Gastrocnemius medialis (tissue), 4 donors: ENCODE measurements at regions not wholly inside any gene's neighbourhood (a gene's known extent, or its start where the extent isn't known, plus 50 kb on each side); places are given as distances from the start of the nearest gene placed in this dataset.

ENCODE experiments used
- ATAC-seq, 2 donors: fragments of 150-250 bp; one replicate each; pipeline ENCODE4 v1.9.1; 2016
- DNase-seq, 2 donors: peaks; one replicate each; pipeline ENCODE4 v3.0.0-alpha.2; 2019
- H3K27ac ChIP-seq, 4 donors: fragments of 200-600 bp; sonication (generic); 1 replicate in 1 of 4; 2 replicates in 3 of 4; pipeline ENCODE4 v1.5.1; 2016 to 2018; ENCODE audit warnings: mild to moderate bottlenecking in 2 of 4, moderate library complexity in 1 of 4
- H3K27me3 ChIP-seq, 3 donors: fragments of 200-600 bp; sonication (generic) in 2 of 3; 1 replicate in 1 of 3; 2 replicates in 2 of 3; pipeline versions ENCODE4 v1.5.1 to v1.6.0; 2016 to 2019; ENCODE audit warnings: mild to moderate bottlenecking in 1 of 3, moderate library complexity in 1 of 3
- H3K36me3 ChIP-seq, 2 donors: fragments of 200-600 bp; sonication (generic) in 1 of 2; one replicate each; pipeline ENCODE4 v1.5.1; 2017 to 2018
- H3K4me1 ChIP-seq, 2 donors: fragments of 200-600 bp; sonication (generic) in 1 of 2; one replicate each; pipeline ENCODE4 v1.5.1; 2016 to 2017; ENCODE audit warnings: mild to moderate bottlenecking in 2 of 2
- H3K4me3 ChIP-seq, 4 donors: fragments of 200-600 bp; sonication (generic) in 3 of 4; 1 replicate in 1 of 4; 2 replicates in 3 of 4; pipeline ENCODE4 v1.5.1; 2016 to 2019; ENCODE audit warnings: mild to moderate bottlenecking in 2 of 4
- H3K9me3 ChIP-seq, 3 donors: fragments of 200-600 bp; sonication (generic) in 2 of 3; 1 replicate in 1 of 3; 2 replicates in 2 of 3; pipeline ENCODE4 v1.5.1; 2016 to 2019
- POLR2A ChIP-seq, 2 donors: fragments of 450-650 bp; IDR thresholded peaks; one replicate each; pipeline ENCODE4 v1.6.1; 2017; ENCODE audit warnings: antibody characterized with exemption in 2 of 2, mild to moderate bottlenecking in 2 of 2, moderate library complexity in 2 of 2
- in situ Hi-C, 4 donors: fragments of 200-750 bp; cut with MboI; loops; one replicate each; pipeline versions ENCODE4 v1.15.0 to v1.8.0; 2017; ENCODE audit warnings: low sequenced_read_pairs in 4 of 4
- intact Hi-C: fragments of 100-400 bp; cut with DNase I; formaldehyde crosslinking; loops from one replicate; pipeline ENCODE4 v1.15.1; 2023; ENCODE audit warnings: low total_unique reads
- TF ChIP-seq, protein P1 (sequence below), 5 experiments: fragments of 450-650 bp in 3 of 5; fragments of 200-600 bp in 2 of 5; sonication (generic) in 2 of 5; IDR thresholded peaks in 4 of 5; conservative IDR thresholded peaks in 1 of 5; 1 replicate in 4 of 5; 2 replicates in 1 of 5; pipeline ENCODE4 v1.5.1; 2016 to 2019; ENCODE audit warnings: antibody characterized with exemption in 5 of 5, mild to moderate bottlenecking in 3 of 5, moderate library complexity in 3 of 5

DNA sequence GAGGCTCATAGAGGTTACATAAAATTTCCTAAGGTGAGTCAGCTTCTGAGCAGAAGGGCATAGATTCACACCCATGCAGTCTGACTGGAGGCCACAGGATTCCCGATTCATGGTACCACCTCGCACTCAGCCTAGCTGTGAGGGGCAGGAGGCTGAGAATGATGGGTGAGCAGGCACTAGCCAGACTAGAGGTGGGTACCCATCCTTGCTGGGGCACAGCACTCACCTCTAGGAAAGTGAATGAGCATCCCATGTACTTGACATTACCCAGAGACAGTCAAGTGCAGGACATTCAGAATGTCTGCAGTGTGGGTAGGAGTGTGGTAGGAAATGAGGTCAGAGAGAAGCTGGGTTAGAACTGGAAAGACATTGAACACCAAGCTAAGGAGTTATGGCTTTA is 255.5 kb downstream of the CDK5RAP2 start:
- Histone ChIP-seq H3K27me3 (no peaks in the 10 kb centered on the region), H3K4me3 (no peak overlapping the region), H3K4me1 (no peaks in the 10 kb centered on the region), H3K36me3 (no peaks in the 10 kb centered on the region), H3K9me3 (no peaks in the 10 kb centered on the region), H3K27ac (no peak overlapping the region)
- intact Hi-C loops: no loop called here
- DNase-seq (no peak), ATAC-seq (no peak)
- TF ChIP-seq, protein P1, sequence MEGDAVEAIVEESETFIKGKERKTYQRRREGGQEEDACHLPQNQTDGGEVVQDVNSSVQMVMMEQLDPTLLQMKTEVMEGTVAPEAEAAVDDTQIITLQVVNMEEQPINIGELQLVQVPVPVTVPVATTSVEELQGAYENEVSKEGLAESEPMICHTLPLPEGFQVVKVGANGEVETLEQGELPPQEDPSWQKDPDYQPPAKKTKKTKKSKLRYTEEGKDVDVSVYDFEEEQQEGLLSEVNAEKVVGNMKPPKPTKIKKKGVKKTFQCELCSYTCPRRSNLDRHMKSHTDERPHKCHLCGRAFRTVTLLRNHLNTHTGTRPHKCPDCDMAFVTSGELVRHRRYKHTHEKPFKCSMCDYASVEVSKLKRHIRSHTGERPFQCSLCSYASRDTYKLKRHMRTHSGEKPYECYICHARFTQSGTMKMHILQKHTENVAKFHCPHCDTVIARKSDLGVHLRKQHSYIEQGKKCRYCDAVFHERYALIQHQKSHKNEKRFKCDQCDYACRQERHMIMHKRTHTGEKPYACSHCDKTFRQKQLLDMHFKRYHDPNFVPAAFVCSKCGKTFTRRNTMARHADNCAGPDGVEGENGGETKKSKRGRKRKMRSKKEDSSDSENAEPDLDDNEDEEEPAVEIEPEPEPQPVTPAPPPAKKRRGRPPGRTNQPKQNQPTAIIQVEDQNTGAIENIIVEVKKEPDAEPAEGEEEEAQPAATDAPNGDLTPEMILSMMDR (IDR thresholded peaks at IDR 0.05 in 4 of 5, conservative IDR thresholded peaks at IDR 0.05 in 1 of 5): no peak
- TF ChIP-seq POLR2A (IDR thresholded peaks at IDR 0.05): no peak
- in situ Hi-C loops: no loop called here

DNA sequence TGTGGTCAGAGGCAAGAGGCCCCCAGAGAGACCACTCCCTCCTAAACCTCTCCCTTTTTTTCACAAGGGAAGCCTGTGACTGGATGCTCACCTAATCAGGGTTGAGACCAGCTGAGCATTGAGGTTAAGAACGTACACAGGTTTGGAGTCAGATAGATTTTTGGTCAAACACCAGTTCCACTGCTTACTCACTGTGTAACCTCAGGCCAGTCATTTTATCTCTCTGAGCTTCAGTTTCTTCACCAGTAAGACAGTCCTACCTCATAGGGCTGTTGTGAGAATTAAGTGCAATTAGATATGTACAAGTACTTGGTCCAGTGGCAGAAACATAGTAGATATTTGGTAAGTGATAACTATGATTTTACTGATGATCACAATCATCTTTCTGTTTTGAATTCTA is 256.8 kb downstream of the CDK5RAP2 start:
- TF ChIP-seq, protein P1 (IDR thresholded peaks at IDR 0.05 in 4 of 5, conservative IDR thresholded peaks at IDR 0.05 in 1 of 5): no peak
- TF ChIP-seq POLR2A (IDR thresholded peaks at IDR 0.05): no peak
- Histone ChIP-seq H3K4me1 (no peaks in the 10 kb centered on the region), H3K4me3 (no peak overlapping the region), H3K27ac (no peak overlapping the region), H3K36me3 (no peaks in the 10 kb centered on the region), H3K27me3 (no peaks in the 10 kb centered on the region), H3K9me3 (no peaks in the 10 kb centered on the region)
- intact Hi-C loops (no loop called here), in situ Hi-C loops (no loop called here)
- no peak for DNase-seq
- ATAC-seq: no peak

DNA sequence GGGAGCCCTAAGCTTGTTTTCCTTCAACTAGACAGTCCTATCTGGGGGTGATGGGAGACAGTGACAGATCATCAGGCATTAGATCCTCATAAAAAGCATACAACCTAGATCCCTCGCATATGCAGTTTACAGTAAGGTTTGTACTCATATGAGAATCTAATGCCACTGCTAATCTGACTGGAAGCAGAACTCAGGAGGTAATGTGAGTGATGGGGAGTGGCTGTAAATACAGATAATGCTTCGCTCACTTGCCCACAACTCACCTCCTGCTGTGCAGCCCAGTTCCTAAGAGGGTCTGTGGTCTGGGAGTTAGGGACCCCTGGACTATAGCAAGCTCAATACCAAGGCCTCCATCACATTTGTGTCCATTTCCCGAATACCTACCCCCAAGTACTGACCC is 260.5 kb downstream of the CDK5RAP2 start:
- no peaks in the 10 kb centered on the region for H3K36me3 ChIP-seq

DNA sequence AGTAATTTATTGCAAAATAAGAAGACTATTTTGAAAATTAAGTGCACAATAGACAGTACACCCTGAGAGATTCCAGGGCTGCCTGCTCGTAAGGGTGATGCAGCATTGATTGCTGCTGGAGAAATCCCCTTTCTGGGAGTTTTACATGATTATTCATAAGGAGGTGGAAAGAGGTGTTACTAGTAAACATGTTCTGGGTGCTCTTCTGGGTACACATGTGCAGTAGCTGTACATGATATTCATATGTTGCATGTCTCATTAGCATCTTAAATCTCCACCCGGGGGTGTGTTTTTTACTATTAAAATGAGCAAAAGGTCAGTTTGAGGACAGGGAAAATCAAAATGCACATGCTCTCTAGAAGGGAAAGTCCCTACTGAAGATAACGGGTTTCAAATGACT is 264.8 kb downstream of the CDK5RAP2 start:
- H3K36me3 ChIP-seq: no peaks in the 10 kb centered on the region
- no peak overlapping the region for H3K4me3 ChIP-seq
- TF ChIP-seq POLR2A (IDR thresholded peaks at IDR 0.05): no peak
- TF ChIP-seq, protein P1 (IDR thresholded peaks at IDR 0.05 in 4 of 5, conservative IDR thresholded peaks at IDR 0.05 in 1 of 5): no peak
- intact Hi-C loops (no loop called here), in situ Hi-C loops (no loop called here)
- no peak for DNase-seq
- H3K4me1 ChIP-seq: no peaks in the 10 kb centered on the region
- H3K27me3 ChIP-seq: no peaks in the 10 kb centered on the region
- no peak overlapping the region for H3K27ac ChIP-seq
- H3K9me3 ChIP-seq: peaks cover 0 to 13% (median 0%) of the 10 kb centered on the region in 3 donors
- no peak for ATAC-seq

More for the DNA sequence above, 260.5 kb downstream of the CDK5RAP2 start:
- Histone ChIP-seq H3K4me3 (no peak overlapping the region), H3K9me3 (no peaks in the 10 kb centered on the region), H3K27ac (no peak overlapping the region), H3K27me3 (no peaks in the 10 kb centered on the region), H3K4me1 (no peaks in the 10 kb centered on the region)
- intact Hi-C loops: no loop called here
- DNase-seq: no peak
- no peak for TF ChIP-seq POLR2A (IDR thresholded peaks at IDR 0.05)
- TF ChIP-seq, protein P1 (IDR thresholded peaks at IDR 0.05 in 4 of 5, conservative IDR thresholded peaks at IDR 0.05 in 1 of 5): no peak
- ATAC-seq: no peak
- in situ Hi-C loops: no loop called here

DNA sequence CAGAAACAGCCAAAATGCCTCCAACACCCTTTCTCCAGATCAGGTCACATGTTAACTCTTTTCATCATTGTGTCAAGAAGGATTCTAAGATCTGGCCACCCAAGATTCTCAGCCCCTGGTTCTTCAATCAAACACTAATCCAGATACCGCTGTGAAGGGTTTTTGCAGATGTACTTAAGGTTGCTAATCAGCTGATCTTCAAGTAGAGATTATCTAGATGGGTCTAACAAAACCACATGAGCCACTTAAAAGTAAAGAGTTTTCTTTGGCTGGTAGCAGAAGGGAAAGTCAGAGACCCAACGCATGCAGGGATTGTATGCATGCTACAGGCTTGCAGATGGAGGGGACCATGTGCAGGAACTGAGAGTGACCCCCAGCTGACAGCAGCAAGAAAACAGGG is 267.9 kb downstream of the CDK5RAP2 start:
- no peak overlapping the region for H3K27ac ChIP-seq
- in situ Hi-C loops (no loop called here), intact Hi-C loops (no loop called here)
- H3K36me3 ChIP-seq: no peaks in the 10 kb centered on the region
- H3K4me3 ChIP-seq: no peak overlapping the region
- H3K4me1 ChIP-seq: no peaks in the 10 kb centered on the region
- no peaks in the 10 kb centered on the region for H3K27me3 ChIP-seq
- H3K9me3 ChIP-seq: peaks cover 0 to 13% (median 0%) of the 10 kb centered on the region in 3 donors
- ATAC-seq (no peak), DNase-seq (no peak)
- TF ChIP-seq, protein P1 (IDR thresholded peaks at IDR 0.05 in 4 of 5, conservative IDR thresholded peaks at IDR 0.05 in 1 of 5): no peak
- TF ChIP-seq POLR2A (IDR thresholded peaks at IDR 0.05): no peak
